ENCODE measurements at regions not wholly inside any gene's neighbourhood (a gene's known extent, or its start where the extent isn't known, plus 50 kb on each side); places are given as distances from the start of the nearest gene placed in this dataset.

DNA sequence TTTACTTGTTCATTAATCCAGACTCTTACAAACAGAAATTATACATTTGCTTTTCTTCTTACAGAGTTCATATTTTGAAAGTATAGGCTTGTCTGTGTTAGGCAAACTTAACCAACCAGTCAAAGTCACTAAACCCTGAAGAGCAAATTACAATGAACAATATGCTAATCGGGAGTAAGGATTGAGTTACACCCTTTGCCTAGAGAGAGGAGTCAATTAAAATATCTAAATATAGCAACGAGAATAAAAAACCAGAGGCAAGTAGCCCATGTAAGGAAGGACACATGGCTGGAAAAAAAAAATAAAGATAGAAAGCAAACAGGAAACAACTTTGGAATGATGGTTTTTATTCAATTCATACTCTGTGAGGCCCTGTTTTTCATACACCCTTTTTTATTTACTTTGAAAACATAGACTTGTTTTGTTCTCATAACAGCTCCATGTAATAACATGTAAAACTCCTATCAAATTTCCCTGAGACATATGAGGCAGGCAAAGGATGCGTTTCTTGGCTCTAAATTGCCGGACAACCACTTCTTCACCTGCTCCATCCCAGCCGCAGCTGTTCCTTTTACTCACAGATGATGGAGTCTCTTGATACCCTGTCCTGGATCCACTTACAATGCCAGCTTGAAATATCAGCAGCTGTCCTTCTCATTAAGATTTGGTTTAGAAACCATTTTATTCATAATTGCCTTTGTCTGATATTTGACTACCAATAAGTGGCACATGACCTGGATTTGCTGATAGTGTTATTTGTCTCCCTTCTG, 767.7 kb upstream of the GCFC2 start:
- no peak for TF ChIP-seq POLR2A (IDR thresholded peaks at IDR 0.05)
- TF ChIP-seq, protein P1, sequence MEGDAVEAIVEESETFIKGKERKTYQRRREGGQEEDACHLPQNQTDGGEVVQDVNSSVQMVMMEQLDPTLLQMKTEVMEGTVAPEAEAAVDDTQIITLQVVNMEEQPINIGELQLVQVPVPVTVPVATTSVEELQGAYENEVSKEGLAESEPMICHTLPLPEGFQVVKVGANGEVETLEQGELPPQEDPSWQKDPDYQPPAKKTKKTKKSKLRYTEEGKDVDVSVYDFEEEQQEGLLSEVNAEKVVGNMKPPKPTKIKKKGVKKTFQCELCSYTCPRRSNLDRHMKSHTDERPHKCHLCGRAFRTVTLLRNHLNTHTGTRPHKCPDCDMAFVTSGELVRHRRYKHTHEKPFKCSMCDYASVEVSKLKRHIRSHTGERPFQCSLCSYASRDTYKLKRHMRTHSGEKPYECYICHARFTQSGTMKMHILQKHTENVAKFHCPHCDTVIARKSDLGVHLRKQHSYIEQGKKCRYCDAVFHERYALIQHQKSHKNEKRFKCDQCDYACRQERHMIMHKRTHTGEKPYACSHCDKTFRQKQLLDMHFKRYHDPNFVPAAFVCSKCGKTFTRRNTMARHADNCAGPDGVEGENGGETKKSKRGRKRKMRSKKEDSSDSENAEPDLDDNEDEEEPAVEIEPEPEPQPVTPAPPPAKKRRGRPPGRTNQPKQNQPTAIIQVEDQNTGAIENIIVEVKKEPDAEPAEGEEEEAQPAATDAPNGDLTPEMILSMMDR (IDR thresholded peaks at IDR 0.05), result no peak

Data from right lobe of liver (tissue), 4 donors.